SK-N-DZ (cell line): ENCODE measurements at regions not wholly inside any gene's neighbourhood (a gene's known extent, or its start where the extent isn't known, plus 50 kb on each side); places are given as distances from the start of the nearest gene placed in this dataset.
A peak's percentile ranks its signal among the peaks of the same experiment; 100 is the strongest.
"Not testable (repeated sequence)": the region's sequence is repeated elsewhere in the genome, so short reads cannot be mapped to it uniquely, and the experiment has no call there.

Experiments
- DNase-seq: peaks from one replicate; pipeline ENCODE4 v3.0.0-alpha.2; 2015; ENCODE audit warnings: low spot score

DNA sequence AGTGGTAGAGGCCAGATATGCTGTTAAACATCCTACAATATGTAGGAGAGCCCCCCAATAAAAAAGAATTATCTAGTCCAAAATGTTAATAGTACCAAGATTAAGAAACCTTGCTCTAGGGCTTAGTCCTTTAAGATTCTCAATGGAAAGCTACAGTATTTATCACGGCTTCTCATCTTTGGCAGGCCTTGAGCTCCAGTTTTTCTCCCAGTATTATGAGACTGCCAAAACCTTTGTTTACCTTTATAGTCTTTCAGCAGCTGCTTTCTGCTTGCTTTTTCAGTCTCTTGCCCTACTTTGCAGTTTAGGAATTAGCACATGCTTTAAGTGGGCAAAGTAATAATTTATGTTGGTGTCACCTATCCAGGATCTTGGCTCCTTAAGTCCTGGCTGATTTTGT, 59.7 kb downstream of the NHLRC1 start:
- no peak for DNase-seq

GRCh38 chr6:18058429-18058828, 64.0 kb downstream of the NHLRC1 start:
- DNase-seq, result no peak

GRCh38 chr6:18055714-18056382, 66.6 kb downstream of the NHLRC1 start:
- no peak for DNase-seq

DNA sequence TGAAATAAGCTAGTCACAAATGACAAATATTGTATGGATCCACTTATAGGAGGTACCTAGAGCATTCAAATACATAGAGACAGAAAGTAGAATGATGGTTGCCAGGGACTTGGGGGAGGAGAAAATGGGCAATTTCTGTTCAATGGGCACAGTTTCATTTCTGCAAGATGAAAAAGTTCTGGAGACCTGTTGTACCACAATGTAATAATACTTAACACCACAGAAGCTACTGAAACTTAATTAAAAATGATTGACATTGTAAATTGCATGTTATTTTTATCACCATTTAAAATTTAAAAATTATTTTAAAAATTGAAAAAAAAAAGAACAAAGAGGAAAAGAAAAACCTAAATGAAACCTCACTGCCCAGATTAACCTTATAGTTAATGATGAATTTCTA, 67.4 kb downstream of the NHLRC1 start:
- no peak for DNase-seq

DNA sequence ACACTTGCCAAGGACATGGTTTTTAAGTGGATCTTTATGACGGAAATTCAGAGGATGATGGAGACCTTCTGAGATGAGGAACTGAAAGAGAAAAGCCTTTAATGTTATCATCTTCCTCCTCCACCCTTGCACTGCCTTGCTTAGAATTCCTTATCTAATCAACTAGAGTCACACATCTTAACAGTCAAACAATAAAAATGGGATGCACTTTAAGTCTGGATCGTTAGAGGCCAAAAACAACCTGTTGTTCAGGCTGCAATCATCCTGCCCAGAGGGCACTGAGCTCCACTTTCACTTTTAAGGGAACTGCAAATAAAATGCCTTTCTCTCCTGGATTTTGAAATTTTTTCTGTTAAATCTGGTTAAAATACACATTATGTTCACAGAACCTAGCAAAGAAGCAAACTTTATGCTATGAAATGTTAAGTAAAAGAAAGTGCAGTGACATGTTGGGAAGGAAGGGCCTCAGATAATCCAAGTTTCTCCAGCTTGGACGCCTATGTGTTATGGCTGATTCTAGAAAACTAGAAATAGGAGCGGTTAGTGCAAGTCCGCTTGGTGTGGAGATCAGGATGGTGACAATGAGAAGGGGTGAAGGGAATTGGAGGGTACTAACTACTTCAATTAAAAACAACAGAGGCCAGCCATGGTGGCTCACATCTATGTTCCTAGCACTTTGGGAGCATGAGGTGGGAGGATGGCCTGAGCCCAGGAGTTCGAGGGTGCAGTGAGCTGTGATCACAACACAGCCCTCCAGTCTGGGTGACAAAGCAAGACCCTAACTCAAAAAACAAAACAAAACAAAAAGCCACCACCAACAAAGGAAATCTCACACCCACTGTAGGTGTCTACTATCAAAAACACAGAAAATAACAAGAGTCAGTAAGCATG, 66.4 kb upstream of the KIF13A start:
- DNase-seq, result no peak

DNA sequence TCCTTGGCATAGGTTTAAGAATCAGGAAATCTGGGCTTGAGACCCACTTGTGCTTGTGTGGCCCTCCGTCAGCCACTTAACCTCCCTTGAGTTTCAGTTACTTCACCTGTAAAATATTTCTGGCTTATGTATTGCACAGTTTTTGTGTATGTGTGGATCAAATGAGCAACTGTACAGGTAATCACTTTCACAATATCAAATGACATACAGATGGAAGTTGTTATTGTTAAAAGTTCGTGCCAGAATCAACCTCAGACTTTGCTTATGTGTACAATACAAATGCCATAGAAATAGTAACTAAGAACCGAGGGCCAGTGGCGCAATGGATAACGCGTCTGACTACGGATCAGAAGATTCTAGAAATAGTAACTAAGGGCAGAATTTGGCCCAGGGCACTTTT, 65.6 kb upstream of the KIF13A start:
- DNase-seq, result no peak

- no peak for DNase-seq
Observed at GRCh38 chr6:18049646-18050045, 62.2 kb upstream of the KIF13A start.

DNA sequence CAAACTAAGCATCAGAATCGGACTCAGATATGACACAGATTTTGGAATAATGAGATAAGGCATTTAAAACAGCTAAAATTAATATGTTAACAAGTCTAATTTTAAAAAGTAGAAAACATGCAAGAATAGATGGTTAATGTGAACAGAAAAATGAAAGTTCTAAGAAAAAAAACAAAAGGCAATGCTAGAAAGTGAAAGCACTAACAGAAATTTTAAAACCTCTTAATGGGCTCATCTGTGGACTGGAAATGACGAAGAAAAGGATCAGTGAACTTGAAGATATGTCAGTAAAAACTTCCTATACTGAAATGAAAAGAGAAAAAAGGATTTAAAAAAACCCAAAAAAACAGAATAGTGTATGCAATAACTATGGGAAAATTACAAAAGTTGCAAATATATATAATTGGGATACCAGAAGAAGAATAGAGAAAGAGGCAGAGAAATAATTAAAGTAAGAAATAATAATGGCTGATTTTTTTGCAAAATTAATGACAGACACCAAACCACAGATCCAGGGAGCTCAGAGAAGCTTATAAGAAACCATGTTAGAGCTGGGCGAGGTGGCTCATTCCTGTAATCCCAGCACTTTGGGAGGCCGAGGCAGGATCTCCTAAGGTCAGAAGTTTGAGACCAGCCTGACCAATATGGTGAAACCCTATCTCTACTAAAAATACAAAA, 61.7 kb upstream of the KIF13A start:
- no peak for DNase-seq

DNA sequence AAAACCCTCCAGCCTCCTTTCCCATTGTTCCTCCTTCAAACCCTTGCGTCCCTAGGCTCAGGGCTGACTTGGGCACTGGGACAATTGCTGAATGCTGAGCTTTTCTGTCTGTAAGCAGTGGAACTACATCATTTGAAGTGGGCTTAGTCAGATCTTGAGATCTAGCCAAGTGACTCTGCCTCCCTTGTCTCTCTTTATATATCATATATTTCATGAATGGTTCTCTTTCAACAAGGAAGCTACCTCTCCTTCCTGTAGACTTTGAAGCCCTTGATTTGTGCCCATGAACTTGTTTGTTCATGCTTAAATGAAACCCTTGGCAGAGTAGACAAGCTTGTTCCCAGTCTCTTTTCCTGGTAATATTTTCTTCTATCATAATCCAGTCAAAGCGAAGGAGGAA, 60.0 kb upstream of the KIF13A start:
- no peak for DNase-seq

- DNase-seq, result no peak
Observed at GRCh38 chr6:18045507-18045906, 58.1 kb upstream of the KIF13A start.

GRCh38 chr6:18044108-18044783, 56.8 kb upstream of the KIF13A start:
- DNase-seq, result peak; percentile 11

DNA sequence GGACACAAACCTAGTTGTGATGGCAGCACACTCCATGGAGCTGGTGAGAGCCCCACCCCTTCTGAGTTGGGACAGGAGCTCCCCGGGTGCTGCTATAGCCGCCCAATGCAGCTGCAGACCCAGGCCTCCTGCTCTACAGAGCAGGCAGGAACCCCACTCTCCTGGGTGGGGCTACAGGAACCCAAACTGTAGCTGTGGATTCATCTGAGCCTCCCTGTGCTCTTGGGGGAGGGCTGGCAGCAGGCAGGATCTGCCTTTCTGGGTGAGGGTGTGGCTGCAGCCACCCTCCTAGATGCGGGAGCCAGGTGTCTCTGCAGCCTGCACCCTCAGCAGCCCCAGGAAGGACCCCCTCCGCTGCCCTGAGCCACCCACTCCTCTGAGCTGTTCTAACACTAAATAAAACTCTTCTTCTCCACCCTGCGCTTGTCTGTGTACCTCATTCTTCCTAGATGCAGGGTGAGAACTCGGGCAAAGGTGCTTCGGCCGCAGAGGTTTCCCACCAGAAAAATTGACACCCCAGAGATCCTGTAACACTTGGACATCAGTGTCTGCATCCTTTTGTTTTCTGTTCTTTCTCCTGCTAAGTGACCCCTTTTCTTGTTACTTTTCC, 55.2 kb upstream of the KIF13A start:
- no peak for DNase-seq

GRCh38 chr6:18039481-18039880, 52.0 kb upstream of the KIF13A start:
- no peak for DNase-seq

DNA sequence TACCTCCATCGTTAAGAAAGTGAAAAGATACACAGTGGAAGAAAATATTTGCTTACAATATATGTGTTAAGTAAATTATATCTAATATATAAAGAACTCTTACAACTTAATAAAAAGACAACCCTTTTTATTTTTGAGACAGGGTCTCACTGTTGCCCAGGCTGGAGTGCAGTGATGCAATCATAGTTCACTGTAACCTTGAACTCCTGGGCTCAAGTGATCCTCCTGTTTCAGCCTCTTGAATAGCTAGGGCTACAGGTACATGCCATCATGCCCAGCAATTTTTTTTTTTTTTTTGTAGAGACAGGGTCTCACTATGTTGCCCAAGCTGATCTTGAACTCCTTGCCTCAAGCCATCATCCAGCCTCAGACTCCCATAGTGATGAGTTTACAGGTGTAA, 50.8 kb upstream of the KIF13A start:
- DNase-seq, result not testable (repeated sequence)
